HCT116 (cell line): ENCODE measurements at regions not wholly inside any gene's neighbourhood (a gene's known extent, or its start where the extent isn't known, plus 50 kb on each side); places are given as distances from the start of the nearest gene placed in this dataset.

Source experiments
- ATAC-seq: fragments of 200-7000 bp; cut with Tn5 transposase; 2 replicates; pipeline ENCODE4 v1.9.1; 2020; ENCODE audit warnings: mild to moderate bottlenecking, moderate library complexity
- BruUV-seq: library from RNA; stranded (reverse); fragments of 400-500 nt; replicated peaks from 2 replicates; lab custom pipeline; 2021; lab: Mats Ljungman, UMichigan
- CTCF ChIA-PET: fragments of 300-600 bp; sonication (Branson Sonifier 250); formaldehyde crosslinking; loops from one replicate; lab custom pipeline; 2021; ENCODE audit warnings: antibody characterized with exemption; lab: Charles Lee
- POLR2A ChIA-PET: fragments of 300-600, 350-600 bp; sonication (Branson Sonifier 250); formaldehyde crosslinking; loops from one replicate; lab custom pipeline; 2021; ENCODE audit warnings: antibody characterized with exemption; lab: Charles Lee
- RAD21 ChIA-PET, 2 experiments: fragments of 300-600 bp; sonication (Branson Sonifier 250); formaldehyde crosslinking; loops; one replicate each; lab custom pipeline; 2023; ENCODE audit warnings: low total read pairs in 2 of 2; ENCODE audit not compliant: uncharacterized antibody in 2 of 2, unreplicated experiment in 2 of 2, low non-redundant PET in 1 of 2; lab: Charles Lee
- DNase-seq: peaks from one replicate; pipeline ENCODE4 v3.0.0-alpha.2; 2010; ENCODE audit warnings: low read depth, low spot score
- H2AFZ ChIP-seq: fragments of 200-600 bp; shearing (Covaris generic), sonication (generic); 2 replicates; pipeline ENCODE4 v1.6.1; 2017; ENCODE audit warnings: low read depth, mixed run types, mixed read lengths, antibody characterized with exemption, low read length; ENCODE audit not compliant: poor library complexity, severe bottlenecking
- H3K27ac ChIP-seq: 2 replicates; pipeline ENCODE4 v1.5.1; 2012; ENCODE audit warnings: low read depth, low read length
- H3K27me3 ChIP-seq: fragments of 200-600 bp; sonication (generic); 2 replicates; pipeline ENCODE4 v1.6.1; 2016; ENCODE audit warnings: mixed run types, low read length, mixed read lengths; ENCODE audit not compliant: insufficient read depth
- H3K36me3 ChIP-seq, 2 experiments: fragments of 200-500 bp in 1 of 2; fragments of 200-600 bp in 1 of 2; sonication (Bioruptor generic) in 1 of 2; sonication (generic) in 1 of 2; 2 replicates each; pipeline versions ENCODE4 v1.5.1 to v1.6.1; 2014 to 2016; ENCODE audit warnings: low read length in 2 of 2, inconsistent platforms in 1 of 2, mixed read lengths in 1 of 2, mixed run types in 1 of 2; ENCODE audit not compliant: insufficient read depth in 2 of 2, control insufficient read depth in 1 of 2
- H3K4me1 ChIP-seq, 2 experiments: fragments of 200-600 bp in 1 of 2; sonication (generic) in 1 of 2; 2 replicates each; pipeline versions ENCODE4 v1.5.1 to v1.6.1; 2012 to 2017; ENCODE audit warnings: low read length in 2 of 2, inconsistent platforms in 1 of 2, mild to moderate bottlenecking in 1 of 2, mixed read lengths in 1 of 2, mixed run types in 1 of 2, moderate library complexity in 1 of 2; ENCODE audit not compliant: insufficient read depth in 2 of 2, control insufficient read depth in 1 of 2
- H3K4me2 ChIP-seq: fragments of 200-600 bp; sonication (generic); 2 replicates; pipeline ENCODE4 v1.6.1; 2017; ENCODE audit warnings: mixed run types, low read length, mixed read lengths
- H3K4me3 ChIP-seq, 2 experiments: fragments of 200-600 bp in 1 of 2; sonication (generic) in 1 of 2; replicated peaks in 1 of 2; 2 replicates each; pipeline ENCODE4 v1.5.1; 2011 to 2016; ENCODE audit warnings: low read length in 2 of 2, control low read depth in 1 of 2, low read depth in 1 of 2, mild to moderate bottlenecking in 1 of 2, mixed read lengths in 1 of 2, mixed run types in 1 of 2
- H3K79me2 ChIP-seq: fragments of 200-600 bp; sonication (generic); 2 replicates; pipeline ENCODE4 v1.6.1; 2017; ENCODE audit warnings: mild to moderate bottlenecking, mixed run types, low read length, moderate library complexity, mixed read lengths; ENCODE audit not compliant: insufficient read depth
- H3K9ac ChIP-seq: fragments of 200-600 bp; sonication (generic); 2 replicates; pipeline ENCODE4 v1.6.1; 2016; ENCODE audit warnings: low read length, mixed read lengths
- H3K9me2 ChIP-seq: fragments of 200-600 bp; sonication (generic), shearing (Covaris generic); 2 replicates; pipeline ENCODE4 v1.6.1; 2017; ENCODE audit warnings: mixed run types, mild to moderate bottlenecking, moderate library complexity; ENCODE audit not compliant: insufficient read depth
- H3K9me3 ChIP-seq, 2 experiments: fragments of 200-500 bp in 1 of 2; fragments of 200-600 bp in 1 of 2; sonication (Bioruptor generic) in 1 of 2; sonication (generic) in 1 of 2; 2 replicates each; pipeline ENCODE4 v1.6.1; 2014 to 2017; ENCODE audit warnings: low read length in 2 of 2, mixed read lengths in 2 of 2, inconsistent platforms in 1 of 2, low read depth in 1 of 2, mild to moderate bottlenecking in 1 of 2, mixed run types in 1 of 2, moderate library complexity in 1 of 2; ENCODE audit not compliant: control insufficient read depth in 1 of 2, insufficient read depth in 1 of 2
- H4K20me1 ChIP-seq: fragments of 200-600 bp; sonication (generic), shearing (Covaris generic); 2 replicates; pipeline ENCODE4 v1.6.1; 2017; ENCODE audit warnings: mixed run types, mild to moderate bottlenecking, moderate library complexity; ENCODE audit not compliant: insufficient read depth
- CBX3 ChIP-seq: IDR thresholded peaks from 2 replicates; pipeline ENCODE4 v1.6.1; 2012; ENCODE audit warnings: low read depth
- CEBPB ChIP-seq: IDR thresholded peaks from 2 replicates; pipeline ENCODE4 v1.6.1; 2012; ENCODE audit warnings: low read depth
- EGR1 ChIP-seq: IDR thresholded peaks from 2 replicates; pipeline ENCODE4 v1.6.1; 2012; ENCODE audit warnings: low read depth
- ELF1 ChIP-seq: IDR thresholded peaks from 2 replicates; pipeline ENCODE4 v1.6.1; 2012; ENCODE audit warnings: low read depth, borderline replicate concordance
- EZH2 ChIP-seq: fragments of 200-600 bp; sonication (generic); IDR thresholded peaks from 2 replicates; pipeline ENCODE4 v1.6.1; 2017; ENCODE audit warnings: antibody characterized with exemption, mixed run types
- EZH2phosphoT487 ChIP-seq: fragments of 200-600 bp; IDR thresholded peaks from 2 replicates; pipeline ENCODE4 v1.6.1; 2018; ENCODE audit warnings: antibody characterized with exemption, borderline replicate concordance
- FOSL1 ChIP-seq: IDR thresholded peaks from 2 replicates; pipeline ENCODE4 v1.6.1; 2012; ENCODE audit warnings: low read depth
- JUND ChIP-seq: IDR thresholded peaks from 2 replicates; pipeline ENCODE4 v1.6.1; 2012
- POLR2A ChIP-seq: IDR thresholded peaks from 2 replicates; pipeline ENCODE4 v1.7.0; 2011; ENCODE audit warnings: borderline replicate concordance; ENCODE audit not compliant: insufficient read depth, insufficient read length; ENCODE audit errors: extremely low read depth
- POLR2AphosphoS5 ChIP-seq: IDR thresholded peaks from 2 replicates; pipeline ENCODE4 v1.6.1; 2011; ENCODE audit warnings: mild to moderate bottlenecking, low read depth, low read length, moderate library complexity
- RAD21 ChIP-seq: IDR thresholded peaks from 2 replicates; pipeline ENCODE4 v1.6.1; 2012; ENCODE audit warnings: low read depth, mild to moderate bottlenecking
- SIN3A ChIP-seq: IDR thresholded peaks from 2 replicates; pipeline ENCODE4 v1.6.1; 2012; ENCODE audit warnings: low read depth
- SRF ChIP-seq: IDR thresholded peaks from 2 replicates; pipeline ENCODE4 v1.6.1; 2012; ENCODE audit warnings: low read depth
- TCF7L2 ChIP-seq: IDR thresholded peaks from 2 replicates; pipeline ENCODE4 v1.7.0; 2011; ENCODE audit warnings: borderline replicate concordance, inconsistent platforms; ENCODE audit not compliant: insufficient read depth, insufficient read length; ENCODE audit errors: extremely low read depth
- YY1 ChIP-seq: IDR thresholded peaks from 2 replicates; pipeline ENCODE4 v1.6.1; 2011; ENCODE audit warnings: low read length, low read depth, moderate library complexity, mild to moderate bottlenecking; ENCODE audit not compliant: insufficient replicate concordance; ENCODE audit errors: extremely low read depth
- ZFX ChIP-seq: fragments of 450-650 bp; IDR thresholded peaks from 2 replicates; pipeline ENCODE4 v1.6.1; 2017
- intact Hi-C: fragments of 100-400 bp; cut with micrococcal nuclease; formaldehyde crosslinking; loops from 2 replicates; pipeline ENCODE4 v1.10.0; 2022
- TF ChIP-seq, protein P1 (sequence below): IDR thresholded peaks from 2 replicates; pipeline ENCODE4 v1.6.1; 2012
- TF ChIP-seq, protein P2 (sequence below), 3 experiments: fragments of 200-600 bp in 1 of 3; sonication (generic) in 1 of 3; IDR thresholded peaks in 2 of 3; conservative IDR thresholded peaks in 1 of 3; 2 replicates each; pipeline ENCODE4 v1.5.1; 2012 to 2017; ENCODE audit warnings: low read depth in 2 of 3, low read length in 2 of 3, antibody characterized with exemption in 1 of 3, borderline replicate concordance in 1 of 3, control low read depth in 1 of 3, mild to moderate bottlenecking in 1 of 3, mixed read lengths in 1 of 3, mixed run types in 1 of 3, moderate library complexity in 1 of 3; ENCODE audit not compliant: insufficient read depth in 1 of 3
- TF ChIP-seq, protein P3 (sequence below): IDR thresholded peaks from 2 replicates; pipeline ENCODE4 v1.6.1; 2012; ENCODE audit warnings: low read depth
- TF ChIP-seq, protein P4 (sequence below): IDR thresholded peaks from 2 replicates; pipeline ENCODE4 v1.6.1; 2012

DNA sequence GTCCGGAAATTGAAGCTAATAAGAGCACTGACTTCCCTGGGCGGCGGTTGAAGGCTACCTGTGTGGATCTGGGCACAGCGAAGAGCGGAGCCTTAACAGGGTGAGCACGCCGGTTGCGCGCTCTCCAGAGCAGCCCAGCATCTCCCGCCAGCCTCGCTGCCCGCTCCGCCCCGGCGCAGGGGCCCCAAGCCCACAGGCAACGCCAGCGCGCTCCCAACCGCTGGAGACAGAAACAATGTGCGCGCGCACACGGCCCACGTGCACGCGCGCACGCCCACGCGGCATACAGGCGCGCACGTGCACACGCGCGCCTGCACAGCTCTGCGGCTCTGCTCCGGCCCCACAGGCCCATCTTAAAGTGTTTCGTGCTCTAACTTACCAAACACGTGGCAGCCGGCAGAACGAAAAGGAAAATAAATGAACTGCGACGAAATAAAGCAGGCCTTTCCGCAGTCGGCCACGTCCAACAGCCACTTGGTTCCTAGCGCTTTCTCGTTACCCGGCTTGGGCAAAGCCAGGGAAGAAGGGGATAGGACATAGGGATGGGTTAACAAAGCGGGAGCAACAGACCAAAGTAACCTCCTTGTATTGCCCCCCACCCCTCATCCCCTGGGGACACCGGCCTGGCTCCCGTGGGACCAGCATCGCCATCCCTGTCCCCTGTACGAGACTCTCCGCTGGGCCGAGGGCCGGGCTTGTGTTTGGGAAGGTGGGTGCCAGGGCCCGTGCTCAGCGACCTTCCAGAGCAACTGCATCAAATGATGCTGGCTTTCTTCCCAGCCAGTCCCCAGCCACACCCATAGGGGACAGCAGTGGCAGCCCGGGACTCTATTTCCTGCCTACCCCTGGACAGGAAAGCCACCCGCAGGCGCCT, 203.7 kb downstream of the ABHD5 start:
- no peaks in the 10 kb centered on the region for H3K27me3 ChIP-seq
- BruUV-seq, result no TSS peak
- H2AFZ ChIP-seq, result peak overlapping the region; percentile 33
- ChIA-PET RAD21 (no interaction called here), CTCF (interaction anchor here (0.9 to 1.0 kb wide), 2 partner anchors 15 to 220 kb away, joined by 3 to 4 read pairs; no protein-coding TSS in a partner anchor), POLR2A (interaction anchor here (0.6 kb wide), 1 partner anchor 14 kb away, joined by 3 read pairs; no protein-coding TSS in a partner anchor)
- no peaks in the 10 kb centered on the region for H4K20me1 ChIP-seq
- H3K4me3 ChIP-seq, result peak overlapping the region; percentile 27 to 42
- intact Hi-C loops, result no loop called here
- ATAC-seq (peak; percentile 85), DNase-seq (peak; percentile 22)
- no peaks in the 10 kb centered on the region for H3K9me2 ChIP-seq
- peak overlapping the region; percentile 69 for H3K4me2 ChIP-seq
- H3K36me3 ChIP-seq, result no peaks in the 10 kb centered on the region
- H3K79me2 ChIP-seq, result no peaks in the 10 kb centered on the region
- no peaks in the 10 kb centered on the region for H3K9me3 ChIP-seq
- peak overlapping the region; percentile 58 for H3K27ac ChIP-seq
- H3K9ac ChIP-seq, result peak overlapping the region; percentile 45
- TF ChIP-seq ZFX (no peak), TCF7L2 (no peak), EGR1 (peak; percentile 88), CEBPB (no peak), SRF (no peak), FOSL1 (no peak), RAD21 (no peak), EZH2 (no peak), POLR2A (no peak), EZH2phosphoT487 (no peak), SIN3A (no peak), JUND (no peak), YY1 (no peak), CBX3 (no peak), ELF1 (no peak), POLR2AphosphoS5 (peak; percentile 37; the same call in 1 of the 2 replicates)
- TF ChIP-seq, protein P1, sequence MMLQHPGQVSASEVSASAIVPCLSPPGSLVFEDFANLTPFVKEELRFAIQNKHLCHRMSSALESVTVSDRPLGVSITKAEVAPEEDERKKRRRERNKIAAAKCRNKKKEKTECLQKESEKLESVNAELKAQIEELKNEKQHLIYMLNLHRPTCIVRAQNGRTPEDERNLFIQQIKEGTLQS, result no peak
- TF ChIP-seq, protein P2, sequence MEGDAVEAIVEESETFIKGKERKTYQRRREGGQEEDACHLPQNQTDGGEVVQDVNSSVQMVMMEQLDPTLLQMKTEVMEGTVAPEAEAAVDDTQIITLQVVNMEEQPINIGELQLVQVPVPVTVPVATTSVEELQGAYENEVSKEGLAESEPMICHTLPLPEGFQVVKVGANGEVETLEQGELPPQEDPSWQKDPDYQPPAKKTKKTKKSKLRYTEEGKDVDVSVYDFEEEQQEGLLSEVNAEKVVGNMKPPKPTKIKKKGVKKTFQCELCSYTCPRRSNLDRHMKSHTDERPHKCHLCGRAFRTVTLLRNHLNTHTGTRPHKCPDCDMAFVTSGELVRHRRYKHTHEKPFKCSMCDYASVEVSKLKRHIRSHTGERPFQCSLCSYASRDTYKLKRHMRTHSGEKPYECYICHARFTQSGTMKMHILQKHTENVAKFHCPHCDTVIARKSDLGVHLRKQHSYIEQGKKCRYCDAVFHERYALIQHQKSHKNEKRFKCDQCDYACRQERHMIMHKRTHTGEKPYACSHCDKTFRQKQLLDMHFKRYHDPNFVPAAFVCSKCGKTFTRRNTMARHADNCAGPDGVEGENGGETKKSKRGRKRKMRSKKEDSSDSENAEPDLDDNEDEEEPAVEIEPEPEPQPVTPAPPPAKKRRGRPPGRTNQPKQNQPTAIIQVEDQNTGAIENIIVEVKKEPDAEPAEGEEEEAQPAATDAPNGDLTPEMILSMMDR (IDR thresholded peaks at IDR 0.05 in 2 of 3, conservative IDR thresholded peaks at IDR 0.05 in 1 of 3; ENCODE audit: borderline replicate concordance in 1 of 3, insufficient read depth in 1 of 3, low read depth in 2 of 3, low read length in 2 of 3), result 0 out of 6 replicates have a peak, but pooled peaks of 2 of the 3 experiments have one; percentile 15 to 16
- TF ChIP-seq, protein P3, sequence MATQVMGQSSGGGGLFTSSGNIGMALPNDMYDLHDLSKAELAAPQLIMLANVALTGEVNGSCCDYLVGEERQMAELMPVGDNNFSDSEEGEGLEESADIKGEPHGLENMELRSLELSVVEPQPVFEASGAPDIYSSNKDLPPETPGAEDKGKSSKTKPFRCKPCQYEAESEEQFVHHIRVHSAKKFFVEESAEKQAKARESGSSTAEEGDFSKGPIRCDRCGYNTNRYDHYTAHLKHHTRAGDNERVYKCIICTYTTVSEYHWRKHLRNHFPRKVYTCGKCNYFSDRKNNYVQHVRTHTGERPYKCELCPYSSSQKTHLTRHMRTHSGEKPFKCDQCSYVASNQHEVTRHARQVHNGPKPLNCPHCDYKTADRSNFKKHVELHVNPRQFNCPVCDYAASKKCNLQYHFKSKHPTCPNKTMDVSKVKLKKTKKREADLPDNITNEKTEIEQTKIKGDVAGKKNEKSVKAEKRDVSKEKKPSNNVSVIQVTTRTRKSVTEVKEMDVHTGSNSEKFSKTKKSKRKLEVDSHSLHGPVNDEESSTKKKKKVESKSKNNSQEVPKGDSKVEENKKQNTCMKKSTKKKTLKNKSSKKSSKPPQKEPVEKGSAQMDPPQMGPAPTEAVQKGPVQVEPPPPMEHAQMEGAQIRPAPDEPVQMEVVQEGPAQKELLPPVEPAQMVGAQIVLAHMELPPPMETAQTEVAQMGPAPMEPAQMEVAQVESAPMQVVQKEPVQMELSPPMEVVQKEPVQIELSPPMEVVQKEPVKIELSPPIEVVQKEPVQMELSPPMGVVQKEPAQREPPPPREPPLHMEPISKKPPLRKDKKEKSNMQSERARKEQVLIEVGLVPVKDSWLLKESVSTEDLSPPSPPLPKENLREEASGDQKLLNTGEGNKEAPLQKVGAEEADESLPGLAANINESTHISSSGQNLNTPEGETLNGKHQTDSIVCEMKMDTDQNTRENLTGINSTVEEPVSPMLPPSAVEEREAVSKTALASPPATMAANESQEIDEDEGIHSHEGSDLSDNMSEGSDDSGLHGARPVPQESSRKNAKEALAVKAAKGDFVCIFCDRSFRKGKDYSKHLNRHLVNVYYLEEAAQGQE, result no peak
- TF ChIP-seq, protein P4, sequence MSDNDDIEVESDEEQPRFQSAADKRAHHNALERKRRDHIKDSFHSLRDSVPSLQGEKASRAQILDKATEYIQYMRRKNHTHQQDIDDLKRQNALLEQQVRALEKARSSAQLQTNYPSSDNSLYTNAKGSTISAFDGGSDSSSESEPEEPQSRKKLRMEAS, result peak; percentile 75
- H3K4me1 ChIP-seq, result peaks cover 0 to 11% of the 10 kb centered on the region in 2 experiments; a peak in 2 of 4 replicates
